ENCODE measurements at regions not wholly inside any gene's neighbourhood (a gene's known extent, or its start where the extent isn't known, plus 50 kb on each side); places are given as distances from the start of the nearest gene placed in this dataset.
A peak's percentile ranks its signal among the peaks of the same experiment; 100 is the strongest.

GRCh38 chr2:216575465-216575864 is 57.8 kb upstream of the IGFBP2 start:
- no peak for TF ChIP-seq POLR2A (IDR thresholded peaks at IDR 0.05)
- no peak for TF ChIP-seq CTCF (IDR thresholded peaks at IDR 0.05)
- TF ChIP-seq EP300 (IDR thresholded peaks at IDR 0.05) = no peak
- Histone ChIP-seq H3K27me3 (no peaks in the 10 kb centered on the region), H3K4me3 (no peak overlapping the region), H3K27ac (no peak overlapping the region), H3K36me3 (no peaks in the 10 kb centered on the region), H3K4me1 (peaks cover 0 to 28% (median 0%) of the 10 kb centered on the region in 4 donors), H3K9me3 (peaks cover 0 to 4% (median 0%) of the 10 kb centered on the region in 4 donors)
- 88% methylated on average over 1 of the region's 1 CpG for WGBS, 2 donors
- DNase-seq (ENCODE audit: low spot score in 2 of 2) = no peak

GRCh38 chr2:216576616-216577015 is 56.6 kb upstream of the IGFBP2 start:
- WGBS, 2 donors = 90 to 96% methylated on average over 4 of the region's 4 CpGs
- TF ChIP-seq CTCF (IDR thresholded peaks at IDR 0.05) (no peak), POLR2A (IDR thresholded peaks at IDR 0.05) (no peak), EP300 (IDR thresholded peaks at IDR 0.05) (no peak)
- H3K9me3 ChIP-seq = no peaks in the 10 kb centered on the region
- H3K36me3 ChIP-seq = no peaks in the 10 kb centered on the region
- H3K4me1 ChIP-seq = peaks cover 0 to 28% (median 0%) of the 10 kb centered on the region in 4 donors
- no peak overlapping the region for H3K27ac ChIP-seq
- H3K4me3 ChIP-seq = no peak overlapping the region
- no peak for DNase-seq (ENCODE audit: low spot score in 2 of 2)
- H3K27me3 ChIP-seq = no peaks in the 10 kb centered on the region

GRCh38 chr2:216578325-216578724 is 54.9 kb upstream of the IGFBP2 start:
- Histone ChIP-seq H3K4me3 (no peak overlapping the region), H3K36me3 (no peaks in the 10 kb centered on the region), H3K27ac (no peak overlapping the region), H3K27me3 (no peaks in the 10 kb centered on the region), H3K9me3 (no peaks in the 10 kb centered on the region), H3K4me1 (peaks cover 0 to 18% (median 0%) of the 10 kb centered on the region in 4 donors)
- no peak for TF ChIP-seq CTCF (IDR thresholded peaks at IDR 0.05)
- no peak for TF ChIP-seq POLR2A (IDR thresholded peaks at IDR 0.05)
- no peak for TF ChIP-seq EP300 (IDR thresholded peaks at IDR 0.05)
- DNase-seq (ENCODE audit: low spot score in 2 of 2) = no peak
- WGBS, 2 donors = 94 to 100% methylated on average over 1 of the region's 1 CpG

- no peaks in the 10 kb centered on the region for H3K27me3 ChIP-seq
- WGBS, 2 donors = 79 to 81% methylated on average over 8 of the region's 8 CpGs
- peaks cover 0 to 8% (median 2%) of the 10 kb centered on the region in 4 donors for H3K4me1 ChIP-seq
- H3K27ac ChIP-seq = peak overlapping the region in 1 of 4 donors; percentile 18
- H3K36me3 ChIP-seq = no peaks in the 10 kb centered on the region
- TF ChIP-seq POLR2A (IDR thresholded peaks at IDR 0.05) = no peak
- no peak for TF ChIP-seq CTCF (IDR thresholded peaks at IDR 0.05)
- no peak for TF ChIP-seq EP300 (IDR thresholded peaks at IDR 0.05)
- H3K4me3 ChIP-seq = no peak overlapping the region
- no peak for DNase-seq (ENCODE audit: low spot score in 2 of 2)
- no peaks in the 10 kb centered on the region for H3K9me3 ChIP-seq
These were observed 50.1 kb upstream of the IGFBP2 start for GRCh38 chr2:216583147-216583546.
